CD8-positive, alpha-beta memory T cell (primary cell): ENCODE measurements at regions not wholly inside any gene's neighbourhood (a gene's known extent, or its start where the extent isn't known, plus 50 kb on each side); places are given as distances from the start of the nearest gene placed in this dataset.

Experiments used
- CTCF ChIA-PET: fragments of 350-600 bp; sonication (Branson Sonifier 250); formaldehyde crosslinking; loops from one replicate; lab custom pipeline; 2021; ENCODE audit warnings: antibody characterized with exemption; lab: Charles Lee
- POLR2A ChIA-PET: fragments of 350-600 bp; sonication (Branson Sonifier 250); formaldehyde crosslinking; loops from one replicate; lab custom pipeline; 2021; ENCODE audit warnings: antibody characterized with exemption; lab: Charles Lee
- DNase-seq, 5 donors: peaks; one replicate each; pipeline versions ENCODE4 v3.0.0 to v3.0.0-alpha.2; 2020 to 2022; ENCODE audit warnings: mixed read lengths in 1 of 5
- H3K27ac ChIP-seq: one replicate; pipeline ENCODE4 v1.7.0; 2013; ENCODE audit warnings: low read depth, mild to moderate bottlenecking, low read length, moderate library complexity
- H3K27me3 ChIP-seq: 2 replicates; pipeline ENCODE4 v1.7.0; 2013; ENCODE audit warnings: low read length, mild to moderate bottlenecking; ENCODE audit not compliant: insufficient read depth, poor library complexity, severe bottlenecking
- H3K36me3 ChIP-seq: 2 replicates; pipeline ENCODE4 v1.7.0; 2013; ENCODE audit warnings: mild to moderate bottlenecking, low read length, moderate library complexity; ENCODE audit not compliant: insufficient read depth
- H3K4me1 ChIP-seq: 2 replicates; pipeline ENCODE4 v1.7.0; 2013; ENCODE audit warnings: mild to moderate bottlenecking, low read length, moderate library complexity; ENCODE audit not compliant: insufficient read depth
- H3K4me3 ChIP-seq: 2 replicates; pipeline ENCODE4 v1.7.0; 2013; ENCODE audit warnings: mild to moderate bottlenecking, low read length
- H3K9me3 ChIP-seq: 2 replicates; pipeline ENCODE4 v1.7.0; 2013; ENCODE audit warnings: mild to moderate bottlenecking, low read length
- H3K27ac Mint-ChIP-seq, 8 donors: one replicate each; pipeline ENCODE4 v1.8.0; 2020 to 2021; ENCODE audit warnings: mixed read lengths in 8 of 8, mild to moderate bottlenecking in 6 of 8, inconsistent platforms in 3 of 8, moderate library complexity in 3 of 8
- H3K27me3 Mint-ChIP-seq, 2 donors: one replicate each; pipeline ENCODE4 v1.8.0; 2020 to 2021; ENCODE audit warnings: mixed read lengths in 2 of 2, mild to moderate bottlenecking in 1 of 2, moderate library complexity in 1 of 2
- H3K36me3 Mint-ChIP-seq, 3 donors: one replicate each; pipeline ENCODE4 v1.8.0; 2020 to 2021; ENCODE audit warnings: mixed read lengths in 3 of 3, inconsistent platforms in 1 of 3, mild to moderate bottlenecking in 1 of 3
- H3K4me1 Mint-ChIP-seq, 3 donors: one replicate each; pipeline ENCODE4 v1.8.0; 2020 to 2021; ENCODE audit warnings: mixed read lengths in 3 of 3, inconsistent platforms in 1 of 3, mild to moderate bottlenecking in 1 of 3
- H3K4me3 Mint-ChIP-seq, 7 donors: one replicate each; pipeline ENCODE4 v1.8.0; 2020 to 2021; ENCODE audit warnings: mixed read lengths in 7 of 7, mild to moderate bottlenecking in 6 of 7, moderate library complexity in 4 of 7, inconsistent platforms in 2 of 7
- H3K9me3 Mint-ChIP-seq, 5 donors: one replicate each; pipeline ENCODE4 v1.8.0; 2020 to 2022; ENCODE audit warnings: mixed read lengths in 5 of 5, mild to moderate bottlenecking in 3 of 5, moderate library complexity in 2 of 5, inconsistent platforms in 1 of 5

GRCh38 chr15:99453637-99454030 lies 112.2 kb upstream of the MEF2A start:
- Mint-ChIP-seq H3K27me3 (peaks cover 8 to 32% of the 10 kb centered on the region in 2 donors), H3K27ac (no peak overlapping the region), H3K4me3 (no peak overlapping the region), H3K4me1 (peaks cover 18 to 26% (median 24%) of the 10 kb centered on the region in 3 donors), H3K9me3 (peaks cover 0 to 5% (median 0%) of the 10 kb centered on the region in 5 donors), H3K36me3 (peaks cover 0 to 6% (median 0%) of the 10 kb centered on the region in 3 donors)
- CTCF ChIA-PET, result no interaction called here
- H3K27me3 ChIP-seq, result no peaks in the 10 kb centered on the region
- no peak overlapping the region for H3K27ac ChIP-seq
- no peak for DNase-seq
- POLR2A ChIA-PET, result no interaction called here
- H3K36me3 ChIP-seq, result no peaks in the 10 kb centered on the region
- H3K9me3 ChIP-seq, result no peaks in the 10 kb centered on the region
- H3K4me1 ChIP-seq, result peaks cover 8% of the 10 kb centered on the region
- H3K4me3 ChIP-seq, result no peak overlapping the region

GRCh38 chr15:99454107-99454809 lies 111.5 kb upstream of the MEF2A start:
- H3K36me3 Mint-ChIP-seq, result peaks cover 0 to 6% (median 0%) of the 10 kb centered on the region in 3 donors

GRCh38 chr15:99454941-99455788 lies 110.6 kb upstream of the MEF2A start:
- DNase-seq, result no peak
- H3K4me1 ChIP-seq, result peaks cover 7% of the 10 kb centered on the region
- no peaks in the 10 kb centered on the region for H3K36me3 ChIP-seq
- no peaks in the 10 kb centered on the region for H3K27me3 ChIP-seq
- Mint-ChIP-seq H3K36me3 (peaks cover 0 to 6% (median 0%) of the 10 kb centered on the region in 3 donors), H3K27ac (no peak overlapping the region), H3K9me3 (peaks cover 0 to 5% (median 3%) of the 10 kb centered on the region in 5 donors), H3K4me1 (peaks cover 18 to 19% (median 19%) of the 10 kb centered on the region in 3 donors), H3K4me3 (no peak overlapping the region), H3K27me3 (peaks cover 8 to 31% of the 10 kb centered on the region in 2 donors)
- ChIA-PET CTCF (interaction anchor here (1.1 kb wide), 1 partner anchor 9 kb away, joined by 3 read pairs; no protein-coding TSS in a partner anchor), POLR2A (no interaction called here)
- no peaks in the 10 kb centered on the region for H3K9me3 ChIP-seq
- H3K4me3 ChIP-seq, result no peak overlapping the region
- H3K27ac ChIP-seq, result no peak overlapping the region

More at GRCh38 chr15:99454107-99454809, 111.5 kb upstream of the MEF2A start:
- H3K4me1 ChIP-seq, result peaks cover 7% of the 10 kb centered on the region
- no peaks in the 10 kb centered on the region for H3K27me3 ChIP-seq
- H3K27ac ChIP-seq, result no peak overlapping the region
- Mint-ChIP-seq H3K4me3 (no peak overlapping the region), H3K4me1 (peaks cover 18 to 25% (median 24%) of the 10 kb centered on the region in 3 donors), H3K27me3 (peaks cover 8 to 35% of the 10 kb centered on the region in 2 donors), H3K27ac (no peak overlapping the region), H3K9me3 (peaks cover 0 to 5% (median 0%) of the 10 kb centered on the region in 5 donors)
- H3K36me3 ChIP-seq, result no peaks in the 10 kb centered on the region
- ChIA-PET POLR2A (no interaction called here), CTCF (no interaction called here)
- no peak for DNase-seq
- H3K9me3 ChIP-seq, result no peaks in the 10 kb centered on the region
- H3K4me3 ChIP-seq, result no peak overlapping the region

GRCh38 chr15:99455789-99456160 lies 110.0 kb upstream of the MEF2A start:
- Mint-ChIP-seq H3K36me3 (peaks cover 0 to 6% (median 0%) of the 10 kb centered on the region in 3 donors), H3K4me1 (peaks cover 11 to 13% (median 13%) of the 10 kb centered on the region in 3 donors), H3K4me3 (no peak overlapping the region), H3K27ac (no peak overlapping the region), H3K9me3 (peaks cover 0 to 7% (median 3%) of the 10 kb centered on the region in 5 donors), H3K27me3 (peaks cover 8 to 31% of the 10 kb centered on the region in 2 donors)
- no peaks in the 10 kb centered on the region for H3K9me3 ChIP-seq
- H3K27ac ChIP-seq, result no peak overlapping the region
- POLR2A ChIA-PET, result no interaction called here
- no peak overlapping the region for H3K4me3 ChIP-seq
- H3K4me1 ChIP-seq, result peaks cover 7% of the 10 kb centered on the region
- H3K27me3 ChIP-seq, result no peaks in the 10 kb centered on the region
- CTCF ChIA-PET, result interaction anchor here (1.1 kb wide), 1 partner anchor 9 kb away, joined by 3 read pairs; no protein-coding TSS in a partner anchor
- H3K36me3 ChIP-seq, result no peaks in the 10 kb centered on the region
- no peak for DNase-seq

GRCh38 chr15:99464137-99464536 lies 101.6 kb upstream of the MEF2A start:
- Mint-ChIP-seq H3K4me1 (no peaks in the 10 kb centered on the region), H3K9me3 (peaks cover 7 to 35% (median 24%) of the 10 kb centered on the region in 5 donors), H3K27ac (peak overlapping the region in 1 of 8 donors; percentile 52), H3K4me3 (no peak overlapping the region), H3K36me3 (peaks cover 0 to 4% (median 0%) of the 10 kb centered on the region in 3 donors), H3K27me3 (peaks cover 0 to 5% of the 10 kb centered on the region in 2 donors)
- Histone ChIP-seq H3K36me3 (no peaks in the 10 kb centered on the region), H3K4me3 (no peak overlapping the region), H3K4me1 (no peaks in the 10 kb centered on the region), H3K27ac (no peak overlapping the region), H3K27me3 (no peaks in the 10 kb centered on the region), H3K9me3 (no peaks in the 10 kb centered on the region)
- DNase-seq, result no peak
- POLR2A ChIA-PET, result no interaction called here
- CTCF ChIA-PET, result no interaction called here

- Histone ChIP-seq H3K36me3 (no peaks in the 10 kb centered on the region), H3K9me3 (no peaks in the 10 kb centered on the region), H3K27ac (no peak overlapping the region), H3K27me3 (no peaks in the 10 kb centered on the region), H3K4me3 (no peak overlapping the region), H3K4me1 (no peaks in the 10 kb centered on the region)
- ChIA-PET CTCF (no interaction called here), POLR2A (no interaction called here)
- no peak overlapping the region for H3K27ac Mint-ChIP-seq
- H3K9me3 Mint-ChIP-seq, result peaks cover 3 to 35% (median 24%) of the 10 kb centered on the region in 5 donors
- H3K4me1 Mint-ChIP-seq, result no peaks in the 10 kb centered on the region
- H3K4me3 Mint-ChIP-seq, result no peak overlapping the region
- no peak for DNase-seq
- peaks cover 2 to 9% of the 10 kb centered on the region in 2 donors for H3K27me3 Mint-ChIP-seq
- H3K36me3 Mint-ChIP-seq, result peaks cover 0 to 4% (median 0%) of the 10 kb centered on the region in 3 donors
Observed at GRCh38 chr15:99466701-99467337, 99.0 kb upstream of the MEF2A start.

- H3K4me1 Mint-ChIP-seq, result no peaks in the 10 kb centered on the region
- peaks cover 0 to 4% (median 0%) of the 10 kb centered on the region in 3 donors for H3K36me3 Mint-ChIP-seq
- ChIA-PET CTCF (no interaction called here), POLR2A (no interaction called here)
- H3K27me3 Mint-ChIP-seq, result peaks cover 2 to 11% of the 10 kb centered on the region in 2 donors
- H3K36me3 ChIP-seq, result no peaks in the 10 kb centered on the region
- peaks cover 3 to 30% (median 19%) of the 10 kb centered on the region in 5 donors for H3K9me3 Mint-ChIP-seq
- no peaks in the 10 kb centered on the region for H3K27me3 ChIP-seq
- no peak for DNase-seq
- H3K27ac Mint-ChIP-seq, result no peak overlapping the region
- no peak overlapping the region for H3K27ac ChIP-seq
- no peak overlapping the region for H3K4me3 ChIP-seq
- no peaks in the 10 kb centered on the region for H3K4me1 ChIP-seq
- no peaks in the 10 kb centered on the region for H3K9me3 ChIP-seq
- no peak overlapping the region for H3K4me3 Mint-ChIP-seq
Observed at GRCh38 chr15:99467338-99467720, 98.5 kb upstream of the MEF2A start.
